Left lobe of liver (tissue), 2 donors: ENCODE measurements at regions not wholly inside any gene's neighbourhood (a gene's known extent, or its start where the extent isn't known, plus 50 kb on each side); places are given as distances from the start of the nearest gene placed in this dataset.
A peak's percentile ranks its signal among the peaks of the same experiment; 100 is the strongest.

Source experiments
- ATAC-seq: fragments of 200-7000 bp; cut with Tn5 transposase; one replicate; pipeline ENCODE4 v1.9.1; 2020; ENCODE audit warnings: mild to moderate bottlenecking, moderate library complexity
- DNase-seq: peaks from one replicate; pipeline ENCODE4 v3.0.0-alpha.2; 2020; ENCODE audit warnings: low spot score
- donor health status: DM: no; HTN: no; CAD: no; lungs with moderate emphysema.
- donor health status: DM: no; HTN: yes; CAD: no.

DNA sequence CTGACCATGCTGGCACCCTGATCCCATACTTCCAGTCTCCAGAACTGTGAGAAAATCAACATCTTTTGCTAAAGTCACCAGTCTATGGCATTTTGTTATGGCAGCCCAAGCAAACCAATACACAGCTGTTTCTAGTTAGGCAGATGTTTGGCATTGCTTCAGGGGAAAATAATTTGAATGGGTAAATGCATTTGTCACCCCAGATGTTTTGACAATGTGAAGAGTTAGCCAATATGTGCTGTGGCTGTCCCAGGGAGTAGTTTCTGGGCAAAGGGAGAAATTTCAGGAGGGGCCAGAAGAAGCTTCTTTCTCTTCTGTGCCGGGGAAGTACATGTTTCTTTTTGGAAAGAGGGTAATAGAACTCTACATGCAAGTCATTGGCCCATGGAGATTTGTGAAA lies 619.0 kb downstream of the SLC4A3 start:
- DNase-seq (no peak), ATAC-seq (no peak)

DNA sequence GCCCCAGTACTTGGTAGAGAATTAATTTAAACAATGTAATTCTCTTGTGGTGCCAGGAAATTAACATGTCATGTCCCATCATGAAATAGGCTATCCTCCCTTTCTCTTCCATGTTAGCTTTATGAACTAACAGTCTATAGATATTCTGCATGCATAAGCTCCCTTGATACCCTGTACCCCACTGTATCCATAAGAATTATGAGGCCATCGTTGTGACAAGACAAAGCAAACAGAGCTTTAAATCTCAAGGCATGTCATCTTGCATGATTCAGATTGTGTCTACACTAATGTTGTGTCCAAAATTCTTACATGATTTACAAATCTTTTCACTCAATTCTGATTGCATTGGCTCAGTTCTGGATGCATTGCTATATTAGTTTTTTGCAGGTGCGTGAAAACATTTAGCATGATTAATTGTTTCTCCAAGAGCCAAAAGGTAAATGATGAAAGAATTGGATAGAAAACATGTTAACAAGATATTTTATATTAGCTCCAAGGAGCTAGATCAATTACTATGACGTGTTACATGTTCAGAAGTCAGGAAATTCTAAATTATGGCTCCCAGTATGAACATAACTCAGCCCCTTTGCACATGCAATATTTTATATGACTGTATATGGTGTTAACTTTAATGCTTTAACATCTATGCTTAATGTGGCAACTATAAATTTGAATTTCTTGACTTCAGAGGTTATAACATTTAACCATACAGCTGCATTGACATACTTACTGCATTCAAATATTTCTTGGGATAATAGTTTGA lies 620.3 kb downstream of the SLC4A3 start:
- DNase-seq (no peak), ATAC-seq (no peak)

DNA sequence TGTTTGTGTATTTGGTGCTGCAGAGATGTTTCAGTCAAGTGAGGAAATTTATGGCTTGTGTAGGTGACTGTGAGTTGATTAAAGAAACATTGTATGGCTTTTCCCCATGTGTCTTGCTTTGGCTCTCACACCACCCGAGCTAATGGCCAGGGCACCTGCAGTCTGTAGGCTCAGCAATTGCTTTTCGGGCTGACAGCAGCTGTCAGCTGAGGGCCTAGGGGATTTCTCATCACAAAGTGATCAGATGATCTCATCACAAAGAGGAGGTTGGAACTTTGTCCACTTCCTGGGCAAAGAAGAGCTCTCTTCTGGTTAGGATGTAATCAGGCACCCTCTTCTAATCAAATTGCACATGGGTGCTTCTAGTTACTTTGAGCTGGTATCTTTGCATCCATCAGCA lies 632.2 kb downstream of the SLC4A3 start:
- ATAC-seq: no peak
- no peak for DNase-seq

- DNase-seq: no peak
- ATAC-seq: no peak
These were observed 635.9 kb downstream of the SLC4A3 start for GRCh38 chr2:220263300-220263699.

DNA sequence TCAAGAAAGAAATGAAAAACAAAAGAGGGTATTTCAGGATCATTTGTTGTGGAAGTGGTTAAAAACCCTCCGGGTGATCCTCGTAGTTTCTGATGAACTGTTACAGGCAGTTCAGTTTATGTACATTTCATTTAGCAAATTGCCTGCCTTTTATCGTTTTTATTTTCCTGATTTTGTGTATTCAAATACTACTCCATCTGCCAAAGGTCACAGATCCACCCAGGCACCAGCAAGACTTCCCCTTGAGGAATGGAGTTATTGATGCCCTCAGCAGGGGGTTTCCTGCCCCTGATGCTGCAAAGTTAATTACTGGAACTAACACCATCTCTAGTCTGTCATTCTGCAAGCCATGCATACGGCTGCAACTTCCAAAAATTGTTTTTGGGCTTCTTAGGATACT lies 641.9 kb downstream of the SLC4A3 start:
- ATAC-seq (no peak), DNase-seq (no peak)

DNA sequence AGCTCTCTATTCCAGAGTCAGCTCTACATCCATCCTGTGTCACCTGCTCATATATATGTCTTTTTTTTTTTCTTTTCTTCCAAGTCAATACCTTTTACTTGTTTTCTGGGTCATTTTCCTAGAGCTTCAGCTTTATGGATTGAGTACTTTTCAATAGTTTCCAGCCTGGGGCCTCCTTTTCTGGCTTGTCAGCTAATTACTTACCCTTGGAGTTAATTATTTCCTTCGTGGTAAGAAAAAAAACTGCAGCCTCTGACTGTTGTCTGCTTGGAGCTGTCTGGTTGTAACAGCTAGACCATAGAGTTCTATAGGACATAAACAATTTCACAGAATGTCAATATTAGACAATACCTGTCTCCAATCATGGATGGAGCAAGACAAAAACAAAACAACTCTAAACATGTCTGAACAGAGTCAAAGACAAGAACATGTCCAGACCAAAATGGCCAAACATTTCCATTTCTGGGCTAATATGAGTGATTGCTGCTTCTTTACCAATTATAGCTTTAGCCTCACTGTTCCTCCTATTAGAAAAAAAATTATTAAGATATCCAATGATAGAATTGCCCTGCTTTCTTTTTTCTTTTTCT lies 643.1 kb downstream of the SLC4A3 start:
- DNase-seq (no peak), ATAC-seq (no peak)

DNA sequence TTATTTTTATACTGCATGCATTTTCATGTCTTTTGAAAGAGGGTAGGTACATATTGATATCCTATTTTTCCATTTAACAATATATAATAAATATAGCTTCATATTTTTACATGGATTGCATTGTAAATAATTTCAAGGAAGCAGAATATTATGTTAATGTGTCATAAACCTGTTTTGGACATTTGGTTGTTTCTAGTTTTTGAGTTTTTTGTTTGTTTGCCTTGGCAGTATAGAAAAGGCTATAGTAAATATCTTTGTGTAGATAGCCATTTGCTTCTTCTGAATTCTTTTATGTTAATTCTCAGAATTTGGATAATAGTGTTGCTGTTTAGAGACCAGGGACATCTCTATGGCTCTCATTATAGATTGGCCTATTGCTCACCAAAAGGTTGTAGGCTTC lies 645.2 kb downstream of the SLC4A3 start:
- ATAC-seq: no peak

DNA sequence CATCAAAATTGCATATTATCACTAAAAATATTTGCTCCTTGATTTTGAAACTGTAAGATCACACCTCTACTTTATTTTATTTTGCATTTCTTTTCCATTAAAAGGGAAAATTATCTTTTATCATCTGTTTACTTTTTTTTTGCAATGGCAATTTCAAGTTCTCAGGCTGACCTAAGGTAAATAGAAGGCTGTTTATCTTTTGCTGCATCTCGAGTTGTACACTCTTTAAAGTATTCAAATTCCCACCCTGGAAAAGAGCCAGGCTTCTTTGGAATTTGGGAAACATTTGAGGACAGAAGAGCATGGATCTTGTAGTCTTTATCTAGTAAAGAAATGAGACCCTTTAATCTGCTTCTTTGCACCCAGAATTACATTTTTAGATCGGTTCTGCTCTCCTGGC lies 645.7 kb downstream of the SLC4A3 start:
- DNase-seq (no peak), ATAC-seq (no peak)

More for the DNA sequence above, 645.2 kb downstream of the SLC4A3 start:
- DNase-seq: no peak

DNA sequence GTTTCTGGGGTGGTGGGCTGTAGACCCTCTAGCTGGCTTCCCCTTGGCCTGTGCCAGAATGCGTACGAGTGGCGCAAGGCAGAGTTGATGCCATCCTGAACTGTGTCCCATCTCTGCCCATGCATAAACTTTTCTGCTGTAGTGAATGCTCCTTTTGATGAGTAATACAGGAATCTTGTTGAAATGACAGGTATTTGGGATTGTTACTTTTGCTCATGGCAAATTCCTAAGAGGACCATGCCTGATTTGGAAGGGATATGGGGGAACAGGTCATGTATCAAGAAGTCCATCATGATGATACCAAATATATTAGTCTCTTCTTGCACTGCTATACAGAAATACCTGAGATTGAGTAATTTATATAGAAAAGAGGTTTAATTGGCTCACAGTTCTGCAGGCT lies 648.0 kb downstream of the SLC4A3 start:
- ATAC-seq (no peak), DNase-seq (no peak)

GRCh38 chr2:220276741-220277444 lies 649.5 kb downstream of the SLC4A3 start:
- peak; percentile 21 for ATAC-seq
- DNase-seq: no peak

- ATAC-seq: peak; percentile 92
- DNase-seq: peak; percentile 87
These were observed 650.1 kb downstream of the SLC4A3 start for GRCh38 chr2:220277445-220277975.

GRCh38 chr2:220278022-220278421 lies 650.6 kb downstream of the SLC4A3 start:
- peak; percentile 53 for ATAC-seq
- DNase-seq: no peak

DNA sequence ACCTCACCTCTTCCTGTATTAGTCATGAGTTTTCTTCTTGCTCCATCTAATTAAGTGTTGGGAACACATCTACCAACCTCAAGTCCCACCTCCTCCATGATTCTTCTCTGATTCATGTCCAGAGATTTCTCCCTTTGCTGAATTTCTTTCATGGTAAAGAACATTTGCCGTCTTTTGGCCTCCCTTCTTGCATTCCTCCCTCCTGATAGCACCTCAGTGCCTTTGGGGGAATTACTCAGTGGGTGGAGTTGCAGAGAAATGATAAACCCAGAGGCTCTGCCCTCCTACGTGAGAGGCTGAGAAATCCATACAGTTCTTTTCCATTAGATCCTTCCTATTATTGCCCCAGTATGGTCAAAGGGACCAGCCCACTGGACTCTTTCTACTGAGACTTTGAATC lies 651.9 kb downstream of the SLC4A3 start:
- DNase-seq: no peak
- no peak for ATAC-seq

- ATAC-seq (no peak), DNase-seq (no peak)
These were observed 652.4 kb downstream of the SLC4A3 start for GRCh38 chr2:220279840-220280239.

- DNase-seq (no peak), ATAC-seq (no peak)
These were observed 653.3 kb downstream of the SLC4A3 start for GRCh38 chr2:220280736-220281135.

DNA sequence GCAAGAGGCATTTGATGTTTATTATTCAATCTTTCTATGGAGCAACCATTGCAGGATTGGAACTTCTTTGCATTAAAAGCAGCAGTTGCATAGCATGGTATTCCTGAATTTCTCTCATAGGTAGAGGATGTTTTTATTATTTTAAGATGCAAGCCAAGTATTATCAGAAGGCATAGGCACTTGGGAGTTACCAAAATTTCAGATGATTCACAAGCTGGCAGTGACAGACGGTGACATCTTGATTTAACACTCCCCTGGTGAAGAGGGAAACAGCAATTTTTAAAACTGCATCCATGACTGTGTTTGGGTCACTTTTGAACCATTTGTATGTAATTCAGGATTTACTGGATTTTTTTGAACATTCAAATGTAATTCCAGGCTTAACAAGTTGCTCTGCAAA lies 654.3 kb downstream of the SLC4A3 start:
- DNase-seq: no peak
- ATAC-seq: no peak

DNA sequence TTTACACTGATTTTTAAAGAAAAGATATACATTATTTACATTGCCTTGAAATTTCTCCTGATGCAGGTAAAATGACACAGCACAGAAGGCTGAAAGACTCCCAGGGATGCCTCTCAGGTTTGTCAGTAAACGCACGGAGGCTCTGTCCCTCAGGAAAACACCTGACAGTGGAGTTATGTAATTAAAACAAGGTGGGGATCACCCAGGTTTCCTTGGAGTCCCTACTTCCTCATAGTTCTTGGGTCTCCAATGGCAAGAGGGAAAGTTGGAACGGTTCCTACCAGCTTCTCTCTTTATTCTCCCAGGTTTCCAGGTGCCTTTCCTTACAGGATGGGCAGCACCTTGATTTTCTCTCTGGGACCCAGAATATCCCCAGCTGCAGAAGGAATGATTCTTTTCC lies 654.8 kb downstream of the SLC4A3 start:
- ATAC-seq (no peak), DNase-seq (no peak)

GRCh38 chr2:220293966-220294365 lies 666.5 kb downstream of the SLC4A3 start:
- ATAC-seq (no peak), DNase-seq (no peak)

- no peak for ATAC-seq
- no peak for DNase-seq
These were observed 668.7 kb downstream of the SLC4A3 start for GRCh38 chr2:220296174-220296573.

DNA sequence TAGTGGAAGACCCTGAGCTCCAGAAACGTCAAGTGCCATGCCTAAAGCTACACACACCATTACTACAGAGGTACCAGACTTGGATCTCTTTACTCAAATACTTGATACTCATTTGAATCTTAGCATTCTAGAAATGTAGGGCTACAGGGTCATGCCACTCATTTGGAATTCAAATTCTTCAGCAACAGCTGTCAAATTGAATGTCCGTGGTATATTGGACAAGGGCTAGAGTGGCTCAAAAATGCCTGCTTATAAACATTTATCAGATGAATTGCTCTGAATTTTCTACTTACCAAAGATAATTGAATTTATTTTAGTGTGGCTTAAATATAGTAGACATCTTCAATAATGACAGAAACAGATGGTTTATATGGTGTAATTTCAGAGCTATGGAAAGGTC lies 669.7 kb downstream of the SLC4A3 start:
- DNase-seq (no peak), ATAC-seq (no peak)

DNA sequence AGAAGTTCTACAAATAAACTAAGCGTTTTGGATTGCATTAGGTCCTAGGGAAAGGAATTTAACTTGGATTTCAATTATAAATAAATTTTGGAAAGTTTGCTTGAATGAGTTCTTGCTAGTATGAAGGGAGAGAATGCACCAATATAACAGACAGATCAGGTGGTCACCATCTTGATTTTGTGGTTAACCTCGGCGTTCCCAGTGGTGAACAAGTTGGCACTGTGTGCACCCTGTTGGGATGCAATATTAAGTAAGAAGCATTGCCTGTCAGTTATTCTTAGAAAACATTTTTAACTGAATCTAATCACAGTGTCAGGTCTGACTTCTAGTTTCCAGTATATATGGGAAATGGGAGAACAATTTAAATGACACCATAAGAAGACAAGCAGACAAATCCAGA lies 673.4 kb downstream of the SLC4A3 start:
- no peak for DNase-seq
- no peak for ATAC-seq

DNA sequence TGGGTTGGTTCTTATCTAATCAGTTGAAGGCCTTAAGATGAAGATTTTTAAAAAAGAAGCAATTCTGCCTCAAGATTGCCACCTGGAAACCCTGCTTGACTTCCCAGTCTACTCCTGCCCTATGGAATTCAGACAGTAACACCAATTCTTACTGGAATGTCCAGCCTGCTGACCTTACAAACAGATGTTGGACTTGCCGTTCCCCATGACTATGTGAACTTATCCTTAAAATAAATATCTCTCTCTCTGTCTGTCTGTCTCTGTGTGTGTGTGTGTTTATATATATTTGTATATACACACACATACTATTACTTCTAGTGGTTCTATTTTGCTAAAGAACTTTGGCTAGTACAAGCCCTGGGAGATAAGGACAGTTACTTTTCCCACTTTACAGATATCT lies 675.3 kb downstream of the SLC4A3 start:
- no peak for ATAC-seq
- DNase-seq: no peak
